ENCODE measurements at regions not wholly inside any gene's neighbourhood (a gene's known extent, or its start where the extent isn't known, plus 50 kb on each side); places are given as distances from the start of the nearest gene placed in this dataset.

DNA sequence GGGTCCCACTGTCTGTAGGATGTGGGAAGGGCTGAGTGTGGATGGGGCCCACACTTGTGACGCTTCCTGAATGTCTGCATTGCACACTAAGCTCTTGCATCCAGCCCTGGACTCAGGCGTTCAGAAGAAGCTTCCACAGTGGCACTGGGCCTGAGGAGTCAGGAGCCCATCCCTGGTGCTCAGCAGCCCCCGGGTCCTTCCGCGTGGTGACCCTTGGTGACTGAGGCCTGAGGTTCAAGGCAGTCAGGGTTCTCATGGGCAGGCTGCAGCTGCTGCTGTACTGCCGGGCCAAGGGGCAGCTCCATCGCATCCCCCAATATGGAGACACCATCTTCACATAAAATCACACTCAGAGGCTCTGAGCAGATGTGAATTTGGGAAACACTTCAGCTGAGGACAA is 65.8 kb upstream of the TUBA3E start:
- no peak for DNase-seq
- Histone ChIP-seq H3K18ac (ENCODE audit: low read length) (no peak overlapping the region), H3K4me2 (ENCODE audit: low read length) (no peak overlapping the region), H2BK5ac (ENCODE audit: low read depth, low read length, poor library complexity) (no peak overlapping the region), H3K4me1 (ENCODE audit: control insufficient read depth in 1 of 2, insufficient read depth in 2 of 2, low read length in 2 of 2) (peaks cover 0 to 4% of the 10 kb centered on the region in 2 experiments), H2BK120ac (ENCODE audit: insufficient read depth, low read length, poor library complexity) (no peak overlapping the region), H3K9ac (ENCODE audit: low read length) (no peak overlapping the region), H3K27ac (ENCODE audit: low read depth, low read length) (no peak overlapping the region), H3K79me1 (ENCODE audit: low read length) (no peaks in the 10 kb centered on the region), H4K91ac (ENCODE audit: low read depth, low read length) (no peak overlapping the region), H3K14ac (ENCODE audit: low read length) (no peak overlapping the region), H2AK5ac (ENCODE audit: low read length) (no peak overlapping the region), H3K4me3 (ENCODE audit: low read depth, low read length) (no peak overlapping the region), H4K12ac (ENCODE audit: low read depth, low read length) (no peak overlapping the region), H3K23ac (ENCODE audit: low read length) (no peak overlapping the region), H2AFZ (ENCODE audit: insufficient read depth, low read length, poor library complexity) (no peak overlapping the region), H3K36me3 (ENCODE audit: control insufficient read depth in 1 of 2, insufficient read depth in 2 of 2, low read length in 2 of 2) (no peaks in the 10 kb centered on the region), H3K4ac (ENCODE audit: low read depth, low read length) (no peak overlapping the region), H3K27me3 (ENCODE audit: insufficient read depth, low read length) (no peaks in the 10 kb centered on the region), H3K9me3 (ENCODE audit: insufficient read depth, low read depth, low read length) (peaks cover 3% of the 10 kb centered on the region), H4K8ac (ENCODE audit: low read depth, low read length) (no peak overlapping the region), H2BK12ac (ENCODE audit: low read length) (no peak overlapping the region), H3K79me2 (ENCODE audit: control insufficient read depth, insufficient read depth, low read length, poor library complexity) (no peaks in the 10 kb centered on the region)
- WGBS (ENCODE audit: extremely low coverage, insufficient coverage, insufficient read length): no CpG with 5 or more reads among the region's 7 CpGs

GRCh38 chr2:130263606-130264005 is 65.4 kb upstream of the TUBA3E start:
- Histone ChIP-seq H3K14ac (ENCODE audit: low read length) (no peak overlapping the region), H4K8ac (ENCODE audit: low read depth, low read length) (no peak overlapping the region), H2BK12ac (ENCODE audit: low read length) (no peak overlapping the region), H3K79me1 (ENCODE audit: low read length) (no peaks in the 10 kb centered on the region), H3K4ac (ENCODE audit: low read depth, low read length) (no peak overlapping the region), H2BK5ac (ENCODE audit: low read depth, low read length, poor library complexity) (no peak overlapping the region), H3K27ac (ENCODE audit: low read depth, low read length) (no peak overlapping the region), H3K36me3 (ENCODE audit: control insufficient read depth in 1 of 2, insufficient read depth in 2 of 2, low read length in 2 of 2) (no peaks in the 10 kb centered on the region), H3K27me3 (ENCODE audit: insufficient read depth, low read length) (no peaks in the 10 kb centered on the region), H2AK5ac (ENCODE audit: low read length) (no peak overlapping the region), H4K91ac (ENCODE audit: low read depth, low read length) (no peak overlapping the region), H3K4me1 (ENCODE audit: control insufficient read depth in 1 of 2, insufficient read depth in 2 of 2, low read length in 2 of 2) (peaks cover 0 to 4% of the 10 kb centered on the region in 2 experiments), H3K23ac (ENCODE audit: low read length) (no peak overlapping the region), H3K9ac (ENCODE audit: low read length) (no peak overlapping the region), H4K12ac (ENCODE audit: low read depth, low read length) (no peak overlapping the region), H3K4me3 (ENCODE audit: low read depth, low read length) (no peak overlapping the region), H2AFZ (ENCODE audit: insufficient read depth, low read length, poor library complexity) (no peak overlapping the region), H3K79me2 (ENCODE audit: control insufficient read depth, insufficient read depth, low read length, poor library complexity) (no peaks in the 10 kb centered on the region), H3K4me2 (ENCODE audit: low read length) (no peak overlapping the region), H2BK120ac (ENCODE audit: insufficient read depth, low read length, poor library complexity) (no peak overlapping the region), H3K18ac (ENCODE audit: low read length) (no peak overlapping the region), H3K9me3 (ENCODE audit: insufficient read depth, low read depth, low read length) (peaks cover 3% of the 10 kb centered on the region)
- no peak for DNase-seq
- WGBS (ENCODE audit: extremely low coverage, insufficient coverage, insufficient read length): no CpG with 5 or more reads among the region's 7 CpGs

DNA sequence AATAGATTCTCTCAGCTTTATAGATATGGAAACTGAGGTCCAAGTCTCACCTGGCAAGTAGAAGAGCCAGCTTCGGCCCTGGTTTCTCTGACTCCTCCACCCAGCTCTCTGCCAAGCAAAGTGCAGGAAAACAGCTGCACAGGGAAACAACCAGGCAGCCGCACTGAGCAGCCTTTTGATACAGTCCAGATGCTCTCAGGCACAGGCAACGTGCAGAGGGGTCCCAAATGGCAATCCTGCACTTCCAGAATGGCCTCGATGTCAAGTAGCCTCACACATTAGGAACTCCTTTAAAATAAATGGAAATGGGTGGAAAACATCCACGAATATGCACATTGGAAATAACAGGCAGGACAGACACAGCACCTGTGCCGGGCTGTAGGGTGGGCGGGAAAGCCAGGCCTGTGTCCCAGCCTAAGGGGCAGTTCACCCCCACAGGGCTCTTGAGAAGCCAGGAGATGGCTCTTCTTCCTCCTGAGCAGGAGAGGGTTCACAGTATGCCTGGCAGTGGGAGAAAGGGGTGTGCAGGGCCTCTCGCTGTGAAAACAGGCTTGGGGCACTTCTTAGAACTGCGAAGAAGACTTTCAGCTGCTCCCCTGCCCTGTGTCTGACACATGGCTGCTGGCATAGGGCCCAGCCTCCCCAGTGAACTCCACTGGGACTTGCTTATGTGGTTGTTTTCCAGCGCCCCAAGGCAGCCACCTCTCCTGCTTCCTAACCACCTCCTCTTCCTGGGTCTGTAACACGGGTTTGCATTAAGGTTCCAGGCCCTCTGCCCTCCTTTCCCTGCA is 63.9 kb upstream of the TUBA3E start:
- no CpG with 5 or more reads among the region's 11 CpGs for WGBS (ENCODE audit: extremely low coverage, insufficient coverage, insufficient read length)
- Histone ChIP-seq H2AFZ (ENCODE audit: insufficient read depth, low read length, poor library complexity) (no peak overlapping the region), H3K36me3 (ENCODE audit: control insufficient read depth in 1 of 2, insufficient read depth in 2 of 2, low read length in 2 of 2) (no peaks in the 10 kb centered on the region), H3K27ac (ENCODE audit: low read depth, low read length) (no peak overlapping the region), H3K9me3 (ENCODE audit: insufficient read depth, low read depth, low read length) (no peaks in the 10 kb centered on the region), H3K4me1 (ENCODE audit: control insufficient read depth in 1 of 2, insufficient read depth in 2 of 2, low read length in 2 of 2) (peaks cover 0 to 4% of the 10 kb centered on the region in 2 experiments), H3K14ac (ENCODE audit: low read length) (no peak overlapping the region), H3K4me3 (ENCODE audit: low read depth, low read length) (no peak overlapping the region), H2BK5ac (ENCODE audit: low read depth, low read length, poor library complexity) (no peak overlapping the region), H3K18ac (ENCODE audit: low read length) (no peak overlapping the region), H4K91ac (ENCODE audit: low read depth, low read length) (no peak overlapping the region), H3K27me3 (ENCODE audit: insufficient read depth, low read length) (no peaks in the 10 kb centered on the region), H2BK120ac (ENCODE audit: insufficient read depth, low read length, poor library complexity) (no peak overlapping the region), H3K4me2 (ENCODE audit: low read length) (no peak overlapping the region), H3K79me2 (ENCODE audit: control insufficient read depth, insufficient read depth, low read length, poor library complexity) (no peaks in the 10 kb centered on the region), H4K8ac (ENCODE audit: low read depth, low read length) (no peak overlapping the region), H2BK12ac (ENCODE audit: low read length) (no peak overlapping the region), H4K12ac (ENCODE audit: low read depth, low read length) (no peak overlapping the region), H3K23ac (ENCODE audit: low read length) (no peak overlapping the region), H2AK5ac (ENCODE audit: low read length) (no peak overlapping the region), H3K4ac (ENCODE audit: low read depth, low read length) (no peak overlapping the region), H3K9ac (ENCODE audit: low read length) (no peak overlapping the region), H3K79me1 (ENCODE audit: low read length) (no peaks in the 10 kb centered on the region)
- no peak for DNase-seq

DNA sequence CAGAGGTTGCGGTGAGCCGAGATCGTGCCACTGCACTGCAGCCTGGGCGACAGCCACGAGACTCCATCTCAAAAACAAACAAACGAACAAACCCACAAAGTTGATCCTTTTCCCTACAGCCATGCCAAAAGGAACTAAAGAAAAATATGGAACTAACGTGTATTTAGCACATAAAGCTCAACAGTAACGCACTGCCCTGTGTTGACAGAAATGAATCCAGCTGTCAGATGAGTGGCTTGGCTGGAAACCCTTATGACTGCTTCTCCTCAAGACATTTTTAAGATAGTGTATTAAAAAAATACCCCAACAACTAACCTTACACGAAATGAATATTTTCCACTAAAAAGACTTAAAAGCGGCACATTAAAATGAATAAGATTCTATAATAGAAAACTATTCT is 62.9 kb upstream of the TUBA3E start:
- Histone ChIP-seq H3K18ac (ENCODE audit: low read length) (no peak overlapping the region), H3K36me3 (ENCODE audit: control insufficient read depth in 1 of 2, insufficient read depth in 2 of 2, low read length in 2 of 2) (no peaks in the 10 kb centered on the region), H2AFZ (ENCODE audit: insufficient read depth, low read length, poor library complexity) (no peak overlapping the region), H4K12ac (ENCODE audit: low read depth, low read length) (no peak overlapping the region), H4K8ac (ENCODE audit: low read depth, low read length) (no peak overlapping the region), H3K4me1 (ENCODE audit: control insufficient read depth in 1 of 2, insufficient read depth in 2 of 2, low read length in 2 of 2) (peaks cover 0 to 4% of the 10 kb centered on the region in 2 experiments), H4K91ac (ENCODE audit: low read depth, low read length) (no peak overlapping the region), H3K9me3 (ENCODE audit: insufficient read depth, low read depth, low read length) (no peaks in the 10 kb centered on the region), H2BK5ac (ENCODE audit: low read depth, low read length, poor library complexity) (no peak overlapping the region), H3K27ac (ENCODE audit: low read depth, low read length) (no peak overlapping the region), H2BK120ac (ENCODE audit: insufficient read depth, low read length, poor library complexity) (no peak overlapping the region), H3K79me1 (ENCODE audit: low read length) (no peaks in the 10 kb centered on the region), H2BK12ac (ENCODE audit: low read length) (no peak overlapping the region), H3K4ac (ENCODE audit: low read depth, low read length) (no peak overlapping the region), H3K4me2 (ENCODE audit: low read length) (no peak overlapping the region), H3K23ac (ENCODE audit: low read length) (no peak overlapping the region), H2AK5ac (ENCODE audit: low read length) (no peak overlapping the region), H3K79me2 (ENCODE audit: control insufficient read depth, insufficient read depth, low read length, poor library complexity) (no peaks in the 10 kb centered on the region), H3K27me3 (ENCODE audit: insufficient read depth, low read length) (no peaks in the 10 kb centered on the region), H3K14ac (ENCODE audit: low read length) (no peak overlapping the region), H3K4me3 (ENCODE audit: low read depth, low read length) (no peak overlapping the region), H3K9ac (ENCODE audit: low read length) (no peak overlapping the region)
- no CpG with 5 or more reads among the region's 10 CpGs for WGBS (ENCODE audit: extremely low coverage, insufficient coverage, insufficient read length)
- no peak for DNase-seq

Measured in trophoblast cell (in vitro differentiated cells and primary cell).